GM21737 (cell line): ENCODE measurements at regions not wholly inside any gene's neighbourhood (a gene's known extent, or its start where the extent isn't known, plus 50 kb on each side); places are given as distances from the start of the nearest gene placed in this dataset.

Experiments
- ATAC-seq: cut with Tn5 transposase; IDR thresholded peaks from one replicate; pipeline ENCODE4 v1.9.1; 2021; ENCODE audit warnings: mild to moderate bottlenecking, moderate library complexity; ENCODE audit not compliant: unreplicated experiment

DNA sequence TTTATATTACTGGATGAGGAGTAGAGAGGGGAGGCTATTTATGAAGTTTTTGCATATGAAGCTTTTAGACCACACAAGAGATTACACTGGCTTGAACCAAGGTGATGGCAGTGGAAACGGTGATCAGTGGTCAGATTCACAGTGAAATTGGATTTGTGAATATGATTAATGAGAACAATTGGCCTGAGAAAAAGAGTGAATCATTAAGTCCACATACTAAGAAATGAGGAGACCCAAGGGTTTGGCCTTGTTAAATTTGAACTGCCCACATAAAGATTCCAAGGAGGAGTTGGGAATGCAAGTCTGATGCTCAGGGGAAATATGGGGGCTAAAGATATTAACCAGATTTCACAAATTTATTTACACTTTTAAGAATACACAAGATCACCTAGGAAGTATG, 155.3 kb upstream of the ADGRL3 start:
- no peak for ATAC-seq

DNA sequence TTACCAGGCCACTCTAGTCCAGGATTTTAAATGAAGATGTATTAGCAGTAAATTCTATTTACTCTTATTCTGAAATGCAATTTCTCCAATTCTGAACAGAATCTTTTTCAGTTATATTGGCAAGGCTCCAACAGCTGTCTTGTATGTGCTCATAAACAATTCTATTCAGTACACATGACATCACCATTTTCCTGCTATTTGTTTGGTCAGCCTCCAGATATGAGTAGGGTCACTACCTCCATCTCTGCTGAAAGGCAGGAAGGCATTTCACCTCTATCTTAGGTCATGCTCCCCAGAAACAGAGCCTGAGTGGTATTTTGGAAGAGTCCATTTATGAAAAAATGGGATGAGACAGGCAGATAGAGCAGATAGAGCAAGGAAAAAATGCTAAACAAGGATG, 151.1 kb upstream of the ADGRL3 start:
- ATAC-seq, result no peak

DNA sequence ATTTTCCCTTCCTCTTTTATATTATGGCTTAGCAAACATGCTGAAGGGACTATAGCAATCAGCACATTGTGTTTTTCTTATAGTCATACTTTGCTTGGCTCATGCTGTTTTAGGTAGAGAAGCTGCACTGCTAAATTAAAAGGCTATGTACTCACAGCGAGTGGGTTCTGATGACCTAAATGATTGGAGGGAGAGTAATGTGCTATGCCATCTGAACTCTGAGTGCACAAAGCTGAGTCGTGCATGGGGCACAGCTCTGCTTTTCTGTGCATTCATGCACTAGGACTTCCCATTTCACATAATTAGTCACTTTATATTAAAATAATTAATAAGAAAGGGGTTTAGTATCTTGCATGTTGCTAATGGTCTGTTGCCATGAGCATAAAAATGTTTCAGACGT, 132.7 kb upstream of the ADGRL3 start:
- ATAC-seq, result no peak

DNA sequence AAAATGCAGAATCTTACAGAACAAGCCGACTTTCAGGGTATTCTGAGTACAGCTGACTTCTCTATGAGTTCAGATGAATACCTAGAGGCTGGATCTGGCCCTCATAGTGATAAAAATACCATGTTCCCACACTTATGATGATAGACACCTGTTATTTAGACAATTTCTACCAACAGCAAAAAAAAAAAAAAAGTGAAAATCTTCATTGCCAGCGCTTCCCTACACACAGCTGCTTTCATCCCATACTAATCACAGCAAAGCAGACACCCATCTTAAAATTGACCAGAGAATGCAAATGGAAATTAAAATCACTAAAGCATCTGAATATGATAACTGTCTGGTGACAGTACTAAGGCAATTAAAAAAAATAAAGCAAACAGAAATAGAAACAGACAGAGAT, 132.1 kb upstream of the ADGRL3 start:
- no peak for ATAC-seq

DNA sequence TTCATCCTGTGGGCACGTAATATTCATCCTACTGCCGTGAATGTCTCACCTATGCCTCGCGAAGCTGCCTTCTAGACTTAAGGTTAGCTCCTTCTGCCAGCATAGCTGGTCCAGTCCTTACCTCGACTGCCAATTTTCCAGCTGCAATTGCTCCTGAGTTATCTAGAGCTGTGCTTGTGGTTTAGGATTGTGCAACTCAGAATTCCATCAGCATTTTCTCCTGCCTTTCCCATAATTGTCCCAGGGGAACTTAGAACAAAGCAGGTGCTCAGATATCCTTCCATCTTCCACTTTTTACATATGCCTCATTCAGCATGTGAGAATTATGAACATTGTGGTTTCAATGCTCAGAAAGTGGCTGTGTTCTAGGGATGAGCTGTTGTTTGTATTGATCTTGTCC, 131.4 kb upstream of the ADGRL3 start:
- no peak for ATAC-seq

DNA sequence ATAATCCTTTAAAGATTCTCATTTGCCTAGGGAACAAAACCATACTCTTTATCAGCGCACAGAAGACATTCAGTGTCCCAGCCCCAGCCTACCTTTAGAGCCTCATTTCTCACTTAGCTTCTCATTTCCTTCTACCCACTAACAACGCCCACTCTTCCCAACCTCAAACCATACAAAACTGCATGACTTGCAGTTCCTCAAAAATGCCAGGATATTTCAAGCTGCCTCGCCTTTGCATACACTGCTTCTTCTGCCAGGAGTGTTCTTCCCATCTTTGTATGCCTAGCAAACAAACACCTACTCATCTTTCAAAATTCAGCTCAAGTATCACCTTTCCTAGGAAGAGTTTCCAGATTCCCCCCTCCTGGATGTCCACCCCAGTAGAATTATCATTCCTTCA, 129.9 kb upstream of the ADGRL3 start:
- no peak for ATAC-seq

DNA sequence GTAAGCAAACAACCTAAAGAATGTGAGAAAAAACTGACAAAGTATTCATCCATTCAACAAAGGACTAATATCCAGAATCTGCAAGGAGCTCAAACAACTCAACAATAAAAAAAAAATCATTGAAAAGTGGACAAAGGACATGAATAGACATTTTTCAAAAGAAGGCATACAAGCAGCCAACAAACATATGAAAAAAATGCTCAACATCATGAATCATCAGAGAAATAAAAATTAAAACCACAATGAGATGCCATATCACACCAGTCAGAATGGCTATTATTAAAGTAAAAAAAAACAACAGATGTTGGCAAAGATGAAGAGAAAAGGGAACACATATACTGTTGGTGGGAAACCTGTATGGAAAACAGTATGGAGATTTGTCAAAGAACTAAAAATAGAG, 120.7 kb upstream of the ADGRL3 start:
- no peak for ATAC-seq

DNA sequence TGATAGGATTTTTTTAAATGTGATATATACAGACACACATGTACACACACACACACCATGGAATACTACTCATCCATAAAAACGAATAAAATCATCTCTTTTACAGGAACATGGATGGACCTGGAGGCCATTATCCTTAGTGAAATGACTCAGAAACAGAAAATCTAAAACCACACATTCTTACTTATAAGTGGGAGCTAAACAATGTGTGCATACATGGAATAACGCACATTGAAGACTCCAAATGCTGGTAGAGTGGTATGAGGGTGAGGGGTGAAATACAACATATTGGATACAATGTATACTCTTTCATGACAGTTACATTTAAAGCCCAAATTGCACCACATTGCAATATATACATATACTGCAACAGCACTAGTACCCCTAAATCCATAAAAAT, 120.2 kb upstream of the ADGRL3 start:
- no peak for ATAC-seq

DNA sequence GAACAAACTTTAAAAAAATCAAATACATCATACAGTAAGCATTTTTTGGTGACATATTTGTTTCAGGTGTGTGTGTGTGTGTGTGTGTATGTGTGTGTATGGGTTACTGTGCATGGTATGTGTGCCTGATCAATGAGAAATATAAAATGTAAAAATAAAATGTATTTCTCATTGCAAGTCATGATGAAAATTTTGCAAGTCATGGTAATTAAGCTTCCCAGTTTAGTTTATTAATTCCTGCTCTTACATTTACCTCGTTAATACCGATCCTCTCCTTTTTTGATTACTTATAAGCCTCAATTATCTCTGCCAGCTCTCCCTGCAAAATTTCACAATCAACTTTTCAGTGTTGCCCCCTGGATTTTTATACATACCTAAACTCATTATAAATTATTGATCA, 114.6 kb upstream of the ADGRL3 start:
- no peak for ATAC-seq

DNA sequence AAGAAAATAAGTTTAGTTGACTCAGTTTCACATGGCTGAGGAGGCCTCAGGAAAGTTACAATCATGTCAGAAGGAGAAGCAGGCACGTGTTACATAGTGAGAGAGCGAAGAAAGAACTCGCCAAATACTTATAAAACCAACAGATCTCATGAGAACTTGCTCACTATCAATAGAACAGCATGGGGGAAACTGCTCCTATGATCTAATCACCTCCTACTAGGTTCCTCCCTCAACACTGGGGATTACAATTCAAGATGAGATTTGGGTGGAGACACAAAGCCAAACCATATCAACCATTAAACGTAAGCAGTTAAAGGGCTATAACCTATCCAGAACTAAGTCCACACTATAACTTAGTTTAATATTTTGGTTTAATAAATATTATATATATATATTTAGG, 113.8 kb upstream of the ADGRL3 start:
- no peak for ATAC-seq

DNA sequence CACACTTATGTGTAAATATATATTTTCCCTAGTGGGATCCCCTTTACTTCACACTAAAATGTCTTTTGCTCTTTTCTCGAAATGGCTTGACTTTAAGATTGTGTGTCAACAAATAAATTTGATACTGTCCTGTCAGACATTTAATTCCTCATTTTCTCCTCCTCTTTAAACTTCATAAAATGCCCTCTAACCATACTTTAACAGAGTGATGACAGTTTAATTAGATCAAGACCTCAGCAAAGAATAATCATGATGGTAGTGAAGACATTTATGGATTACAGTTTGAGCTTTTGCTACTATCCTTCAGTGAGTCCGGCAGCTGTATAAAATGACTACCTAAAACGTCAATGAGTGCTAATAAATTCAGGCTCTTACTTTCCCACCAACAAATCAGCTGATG, 113.1 kb upstream of the ADGRL3 start:
- no peak for ATAC-seq

DNA sequence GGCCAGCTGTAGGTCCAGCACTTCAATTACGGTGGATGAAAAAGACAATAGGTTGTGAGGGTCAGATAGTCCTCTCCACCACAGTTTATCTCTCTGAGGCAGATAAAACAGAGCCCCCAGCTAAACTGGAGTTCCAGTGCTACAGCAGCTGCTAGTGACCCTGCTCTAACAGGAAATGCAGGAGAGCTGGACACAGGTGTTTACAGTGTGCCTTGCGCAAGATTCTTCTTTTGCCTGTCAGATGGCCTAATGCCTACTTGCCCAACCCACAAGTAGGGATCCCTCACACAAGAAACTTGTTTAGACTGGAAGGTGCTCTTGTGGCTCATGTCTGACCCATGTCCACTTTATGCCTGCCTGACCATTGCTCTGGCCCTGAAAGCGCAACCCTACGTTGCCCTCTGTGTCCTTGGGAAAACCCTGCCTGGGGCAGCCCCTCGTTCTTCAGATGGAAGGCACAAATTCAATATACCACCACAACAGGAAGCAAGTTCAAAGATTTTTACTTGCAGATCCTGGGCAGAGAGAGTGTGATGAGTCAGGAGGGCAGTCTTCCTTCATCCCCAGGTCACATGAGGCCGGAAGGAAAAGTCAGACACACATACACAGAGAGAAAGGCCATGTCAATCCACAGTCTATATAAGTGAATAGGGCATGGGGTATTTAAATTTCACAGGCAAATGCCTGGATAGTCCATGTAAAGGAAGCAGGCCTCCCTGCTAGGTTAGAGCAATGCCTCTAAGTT, 105.1 kb upstream of the ADGRL3 start:
- no peak for ATAC-seq

DNA sequence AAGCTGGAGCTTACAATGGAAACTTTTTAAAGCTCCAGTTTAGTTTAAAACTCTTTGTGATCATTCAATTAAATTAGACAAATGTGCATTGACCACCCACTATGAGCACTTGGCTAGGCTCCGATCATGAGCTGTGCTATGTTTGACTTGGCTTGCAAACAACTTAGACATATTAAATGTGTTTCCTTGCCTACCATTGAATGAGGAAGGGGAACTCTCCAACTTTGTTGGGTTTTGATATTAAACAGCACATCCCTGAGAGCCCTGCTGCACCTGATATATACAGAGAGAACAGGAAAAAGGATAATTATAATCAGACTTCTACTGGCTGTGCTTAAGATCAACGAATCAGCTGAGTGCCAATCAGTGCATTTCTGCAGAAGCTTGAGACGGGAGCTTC, 71.4 kb upstream of the ADGRL3 start:
- ATAC-seq, result no peak

DNA sequence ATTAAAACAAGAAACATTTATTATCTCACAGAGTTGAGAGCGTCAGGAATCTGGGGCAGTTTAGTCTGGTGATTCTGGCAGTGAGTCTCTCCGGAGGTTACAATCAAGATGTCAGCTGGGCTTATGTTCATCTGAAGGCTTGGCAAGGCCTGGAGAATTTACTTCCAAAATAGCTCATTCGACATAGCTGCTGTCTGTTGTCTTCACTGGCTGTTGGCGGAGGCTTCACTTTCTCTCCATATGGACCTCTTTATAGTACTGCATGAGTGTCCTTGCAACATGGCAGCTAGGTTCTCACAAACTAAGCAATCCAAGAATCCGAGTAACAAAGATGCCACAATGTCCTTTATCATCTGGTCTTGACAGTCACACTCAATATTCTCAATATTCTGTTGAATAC, 70.2 kb upstream of the ADGRL3 start:
- no peak for ATAC-seq

DNA sequence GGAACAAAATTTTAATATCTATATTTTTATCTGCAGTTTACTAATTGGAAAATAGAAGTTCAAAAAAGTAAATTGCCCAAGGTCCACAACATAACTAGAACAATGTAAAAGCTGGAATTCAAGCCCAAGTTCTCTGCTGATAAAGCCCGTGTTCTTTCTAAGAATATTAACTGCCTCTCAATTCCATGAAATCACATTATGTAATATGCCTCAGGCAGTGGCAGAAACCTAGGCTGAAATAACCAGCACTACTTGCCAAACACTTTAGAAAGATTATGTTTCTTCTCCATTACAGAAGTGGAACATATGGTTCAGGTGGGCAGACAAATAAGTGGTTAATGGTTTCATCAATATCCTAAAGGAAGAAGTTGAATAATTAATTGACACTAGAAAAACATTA, 56.7 kb upstream of the ADGRL3 start:
- no peak for ATAC-seq

DNA sequence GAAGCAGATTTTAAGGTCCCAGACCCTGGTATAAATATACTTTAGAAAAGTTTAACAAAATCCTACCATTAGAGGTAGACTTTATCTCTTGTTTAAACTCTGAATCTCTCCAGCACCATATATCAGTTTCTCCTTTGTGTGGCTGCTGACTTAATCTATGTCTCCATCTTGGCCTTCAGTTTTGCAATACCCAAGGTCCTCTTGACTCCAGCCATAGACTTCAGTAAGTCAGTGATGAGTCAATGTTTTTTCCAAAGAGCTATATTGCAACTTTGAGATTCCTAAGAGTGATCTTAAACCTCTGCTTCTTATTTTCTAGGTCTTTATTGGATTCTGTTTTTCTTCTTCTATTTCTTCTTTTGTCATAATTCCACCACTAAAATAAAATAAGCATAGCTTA, 50.8 kb upstream of the ADGRL3 start:
- no peak for ATAC-seq
